Endometrium (tissue), 2 donors: ENCODE measurements at regions not wholly inside any gene's neighbourhood (a gene's known extent, or its start where the extent isn't known, plus 50 kb on each side); places are given as distances from the start of the nearest gene placed in this dataset.
"Not testable (repeated sequence)": the region's sequence is repeated elsewhere in the genome, so short reads cannot be mapped to it uniquely, and the experiment has no call there.

ENCODE experiments used
- FAIRE-seq: peaks from 2 replicates; lab custom pipeline; 2012; peaks lifted over from hg19 to GRCh38; lab: Jason Lieb, UNC
- donor health status: control.
- donor health status: control.

GRCh38 chr2:207216457-207216856 is 50.7 kb upstream of the KLF7 start:
- no peak for FAIRE-seq

- FAIRE-seq = no peak
These were observed 51.7 kb upstream of the KLF7 start for GRCh38 chr2:207217442-207217841.

- FAIRE-seq = no peak
These were observed 53.4 kb upstream of the KLF7 start for GRCh38 chr2:207219081-207219630.

GRCh38 chr2:207219676-207220501 is 54.1 kb upstream of the KLF7 start:
- FAIRE-seq = no peak

GRCh38 chr2:207221731-207222130 is 56.0 kb upstream of the KLF7 start:
- FAIRE-seq = no peak

- FAIRE-seq = no peak
These were observed 57.3 kb upstream of the KLF7 start for GRCh38 chr2:207223051-207223450.

GRCh38 chr2:207224381-207224780 is 58.6 kb upstream of the KLF7 start:
- no peak for FAIRE-seq

- no peak for FAIRE-seq
These were observed 59.2 kb upstream of the KLF7 start for GRCh38 chr2:207224791-207225482.

- FAIRE-seq = no peak
These were observed 60.0 kb upstream of the KLF7 start for GRCh38 chr2:207225773-207226172.

- no peak for FAIRE-seq
These were observed 60.5 kb upstream of the KLF7 start for GRCh38 chr2:207226243-207226642.

- no peak for FAIRE-seq
These were observed 60.9 kb upstream of the KLF7 start for GRCh38 chr2:207226671-207227061.

GRCh38 chr2:207227062-207227748 is 61.5 kb upstream of the KLF7 start:
- no peak for FAIRE-seq

GRCh38 chr2:207227749-207228145 is 62.0 kb upstream of the KLF7 start:
- no peak for FAIRE-seq

GRCh38 chr2:207228402-207228801 is 62.7 kb upstream of the KLF7 start:
- no peak for FAIRE-seq

- FAIRE-seq = no peak
These were observed 63.4 kb upstream of the KLF7 start for GRCh38 chr2:207229161-207229560.

GRCh38 chr2:207230261-207231105 is 64.7 kb upstream of the KLF7 start:
- no peak for FAIRE-seq

- no peak for FAIRE-seq
These were observed 65.5 kb upstream of the KLF7 start for GRCh38 chr2:207231106-207231865.

GRCh38 chr2:207231967-207232366 is 66.2 kb upstream of the KLF7 start:
- FAIRE-seq = no peak

- not testable (repeated sequence) for FAIRE-seq
These were observed 67.4 kb upstream of the KLF7 start for GRCh38 chr2:207233141-207233540.

- no peak for FAIRE-seq
These were observed 68.0 kb upstream of the KLF7 start for GRCh38 chr2:207233731-207234130.

- no peak for FAIRE-seq
These were observed 69.9 kb upstream of the KLF7 start for GRCh38 chr2:207235621-207236020.
